Liver (tissue), 3 donors: ENCODE measurements at regions not wholly inside any gene's neighbourhood (a gene's known extent, or its start where the extent isn't known, plus 50 kb on each side); places are given as distances from the start of the nearest gene placed in this dataset.

Experiments used
- EGR1 ChIP-seq, 2 donors: IDR thresholded peaks; 2 replicates each; pipeline ENCODE4 v1.6.1; 2016 to 2018; ENCODE audit warnings: antibody characterized with exemption in 2 of 2, low read depth in 2 of 2
- HNF4A ChIP-seq, 2 donors: conservative IDR thresholded peaks; 2 replicates each; pipeline ENCODE4 v1.6.1; 2016; ENCODE audit warnings: antibody characterized with exemption in 2 of 2, mild to moderate bottlenecking in 2 of 2
- RAD21 ChIP-seq, 2 donors: IDR thresholded peaks; 2 replicates each; pipeline ENCODE4 v1.6.1; 2016; ENCODE audit warnings: antibody characterized with exemption in 2 of 2, mild to moderate bottlenecking in 2 of 2
- SP1 ChIP-seq: IDR thresholded peaks from 2 replicates; pipeline ENCODE4 v1.6.1; 2018; ENCODE audit warnings: antibody characterized with exemption, mild to moderate bottlenecking
- TAF1 ChIP-seq: conservative IDR thresholded peaks from 2 replicates; pipeline ENCODE4 v1.6.1; 2016; ENCODE audit warnings: antibody characterized with exemption, mild to moderate bottlenecking
- TF ChIP-seq, protein P1 (sequence below): fragments of 150-350 bp; IDR thresholded peaks from 2 replicates; pipeline ENCODE4 v1.5.1; 2017; ENCODE audit warnings: improper control_type of control experiment, low read depth, low read length; ENCODE audit not compliant: missing input control
- TF ChIP-seq, protein P2 (sequence below): IDR thresholded peaks from 2 replicates; pipeline ENCODE4 v1.6.1; 2016; ENCODE audit warnings: antibody characterized with exemption, mild to moderate bottlenecking
- TF ChIP-seq, protein P3 (sequence below): IDR thresholded peaks from 2 replicates; pipeline ENCODE4 v1.6.1; 2016; ENCODE audit warnings: antibody characterized with exemption
- TF ChIP-seq, protein P4 (sequence below): IDR thresholded peaks from 2 replicates; pipeline ENCODE4 v1.6.1; 2016; ENCODE audit warnings: antibody characterized with exemption
- donor health status: healthy.
- donor health status: healthy.

DNA sequence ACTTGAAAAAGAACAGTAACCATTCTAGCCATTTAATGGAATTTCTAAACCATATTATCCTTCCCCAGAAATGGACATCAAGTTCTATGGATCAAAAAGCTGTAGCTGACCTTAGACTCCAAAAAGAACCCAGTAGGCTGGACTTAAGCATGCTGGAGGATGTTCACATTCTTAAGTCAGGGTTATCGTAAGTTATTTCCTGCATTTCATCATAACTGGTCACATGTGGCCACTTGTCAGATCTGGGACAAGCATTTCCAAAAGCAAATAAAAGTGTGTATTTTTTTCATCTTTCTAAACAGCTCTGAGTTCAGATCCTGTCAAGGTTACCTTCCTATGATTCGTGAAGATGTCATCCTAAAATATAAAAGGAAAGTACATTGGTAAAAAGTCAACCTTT, 274.5 kb upstream of the PTGER4 start:
- TF ChIP-seq, protein P1, sequence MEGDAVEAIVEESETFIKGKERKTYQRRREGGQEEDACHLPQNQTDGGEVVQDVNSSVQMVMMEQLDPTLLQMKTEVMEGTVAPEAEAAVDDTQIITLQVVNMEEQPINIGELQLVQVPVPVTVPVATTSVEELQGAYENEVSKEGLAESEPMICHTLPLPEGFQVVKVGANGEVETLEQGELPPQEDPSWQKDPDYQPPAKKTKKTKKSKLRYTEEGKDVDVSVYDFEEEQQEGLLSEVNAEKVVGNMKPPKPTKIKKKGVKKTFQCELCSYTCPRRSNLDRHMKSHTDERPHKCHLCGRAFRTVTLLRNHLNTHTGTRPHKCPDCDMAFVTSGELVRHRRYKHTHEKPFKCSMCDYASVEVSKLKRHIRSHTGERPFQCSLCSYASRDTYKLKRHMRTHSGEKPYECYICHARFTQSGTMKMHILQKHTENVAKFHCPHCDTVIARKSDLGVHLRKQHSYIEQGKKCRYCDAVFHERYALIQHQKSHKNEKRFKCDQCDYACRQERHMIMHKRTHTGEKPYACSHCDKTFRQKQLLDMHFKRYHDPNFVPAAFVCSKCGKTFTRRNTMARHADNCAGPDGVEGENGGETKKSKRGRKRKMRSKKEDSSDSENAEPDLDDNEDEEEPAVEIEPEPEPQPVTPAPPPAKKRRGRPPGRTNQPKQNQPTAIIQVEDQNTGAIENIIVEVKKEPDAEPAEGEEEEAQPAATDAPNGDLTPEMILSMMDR = no peak
- TF ChIP-seq, protein P2, sequence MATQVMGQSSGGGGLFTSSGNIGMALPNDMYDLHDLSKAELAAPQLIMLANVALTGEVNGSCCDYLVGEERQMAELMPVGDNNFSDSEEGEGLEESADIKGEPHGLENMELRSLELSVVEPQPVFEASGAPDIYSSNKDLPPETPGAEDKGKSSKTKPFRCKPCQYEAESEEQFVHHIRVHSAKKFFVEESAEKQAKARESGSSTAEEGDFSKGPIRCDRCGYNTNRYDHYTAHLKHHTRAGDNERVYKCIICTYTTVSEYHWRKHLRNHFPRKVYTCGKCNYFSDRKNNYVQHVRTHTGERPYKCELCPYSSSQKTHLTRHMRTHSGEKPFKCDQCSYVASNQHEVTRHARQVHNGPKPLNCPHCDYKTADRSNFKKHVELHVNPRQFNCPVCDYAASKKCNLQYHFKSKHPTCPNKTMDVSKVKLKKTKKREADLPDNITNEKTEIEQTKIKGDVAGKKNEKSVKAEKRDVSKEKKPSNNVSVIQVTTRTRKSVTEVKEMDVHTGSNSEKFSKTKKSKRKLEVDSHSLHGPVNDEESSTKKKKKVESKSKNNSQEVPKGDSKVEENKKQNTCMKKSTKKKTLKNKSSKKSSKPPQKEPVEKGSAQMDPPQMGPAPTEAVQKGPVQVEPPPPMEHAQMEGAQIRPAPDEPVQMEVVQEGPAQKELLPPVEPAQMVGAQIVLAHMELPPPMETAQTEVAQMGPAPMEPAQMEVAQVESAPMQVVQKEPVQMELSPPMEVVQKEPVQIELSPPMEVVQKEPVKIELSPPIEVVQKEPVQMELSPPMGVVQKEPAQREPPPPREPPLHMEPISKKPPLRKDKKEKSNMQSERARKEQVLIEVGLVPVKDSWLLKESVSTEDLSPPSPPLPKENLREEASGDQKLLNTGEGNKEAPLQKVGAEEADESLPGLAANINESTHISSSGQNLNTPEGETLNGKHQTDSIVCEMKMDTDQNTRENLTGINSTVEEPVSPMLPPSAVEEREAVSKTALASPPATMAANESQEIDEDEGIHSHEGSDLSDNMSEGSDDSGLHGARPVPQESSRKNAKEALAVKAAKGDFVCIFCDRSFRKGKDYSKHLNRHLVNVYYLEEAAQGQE = no peak
- no peak for TF ChIP-seq RAD21 (IDR thresholded peaks at IDR 0.05)
- TF ChIP-seq, protein P3, sequence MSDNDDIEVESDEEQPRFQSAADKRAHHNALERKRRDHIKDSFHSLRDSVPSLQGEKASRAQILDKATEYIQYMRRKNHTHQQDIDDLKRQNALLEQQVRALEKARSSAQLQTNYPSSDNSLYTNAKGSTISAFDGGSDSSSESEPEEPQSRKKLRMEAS = no peak
- TF ChIP-seq, protein P4, sequence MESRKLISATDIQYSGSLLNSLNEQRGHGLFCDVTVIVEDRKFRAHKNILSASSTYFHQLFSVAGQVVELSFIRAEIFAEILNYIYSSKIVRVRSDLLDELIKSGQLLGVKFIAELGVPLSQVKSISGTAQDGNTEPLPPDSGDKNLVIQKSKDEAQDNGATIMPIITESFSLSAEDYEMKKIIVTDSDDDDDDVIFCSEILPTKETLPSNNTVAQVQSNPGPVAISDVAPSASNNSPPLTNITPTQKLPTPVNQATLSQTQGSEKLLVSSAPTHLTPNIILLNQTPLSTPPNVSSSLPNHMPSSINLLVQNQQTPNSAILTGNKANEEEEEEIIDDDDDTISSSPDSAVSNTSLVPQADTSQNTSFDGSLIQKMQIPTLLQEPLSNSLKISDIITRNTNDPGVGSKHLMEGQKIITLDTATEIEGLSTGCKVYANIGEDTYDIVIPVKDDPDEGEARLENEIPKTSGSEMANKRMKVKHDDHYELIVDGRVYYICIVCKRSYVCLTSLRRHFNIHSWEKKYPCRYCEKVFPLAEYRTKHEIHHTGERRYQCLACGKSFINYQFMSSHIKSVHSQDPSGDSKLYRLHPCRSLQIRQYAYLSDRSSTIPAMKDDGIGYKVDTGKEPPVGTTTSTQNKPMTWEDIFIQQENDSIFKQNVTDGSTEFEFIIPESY = no peak
- TF ChIP-seq TAF1 = no peak
- TF ChIP-seq HNF4A (conservative IDR thresholded peaks at IDR 0.05) = no peak
- no peak for TF ChIP-seq EGR1 (IDR thresholded peaks at IDR 0.05; ENCODE audit: low read depth in 2 of 2)
- no peak for TF ChIP-seq SP1
